NCI-H1417 treated with DMSO at 0.1 percent for 48 hours (cell line): ENCODE measurements at regions not wholly inside any gene's neighbourhood (a gene's known extent, or its start where the extent isn't known, plus 50 kb on each side); places are given as distances from the start of the nearest gene placed in this dataset.

Experiments used
- DNase-seq: peaks from one replicate; lab custom pipeline; 2025; lab: John Stamatoyannopoulos, UW

DNA sequence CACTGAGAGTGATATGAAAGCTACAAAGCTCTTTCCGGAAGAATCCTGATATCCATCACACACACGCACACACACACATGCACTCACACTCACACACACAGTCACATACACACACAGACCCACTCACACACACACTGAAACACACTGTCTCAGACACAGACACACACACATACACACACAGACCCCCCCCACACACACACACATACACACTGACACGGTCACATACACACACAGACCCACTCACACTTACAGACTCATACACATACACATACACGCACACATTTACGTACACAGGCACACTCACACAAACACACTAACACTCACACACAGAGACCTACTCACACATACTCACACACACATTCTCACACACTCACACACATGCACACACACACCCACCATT lies 58.6 kb downstream of the LIG4 start:
- DNase-seq = no peak

- peak; percentile 26 for DNase-seq
Measured at GRCh38 chr13:108155185-108156106, 59.9 kb downstream of the LIG4 start.

DNA sequence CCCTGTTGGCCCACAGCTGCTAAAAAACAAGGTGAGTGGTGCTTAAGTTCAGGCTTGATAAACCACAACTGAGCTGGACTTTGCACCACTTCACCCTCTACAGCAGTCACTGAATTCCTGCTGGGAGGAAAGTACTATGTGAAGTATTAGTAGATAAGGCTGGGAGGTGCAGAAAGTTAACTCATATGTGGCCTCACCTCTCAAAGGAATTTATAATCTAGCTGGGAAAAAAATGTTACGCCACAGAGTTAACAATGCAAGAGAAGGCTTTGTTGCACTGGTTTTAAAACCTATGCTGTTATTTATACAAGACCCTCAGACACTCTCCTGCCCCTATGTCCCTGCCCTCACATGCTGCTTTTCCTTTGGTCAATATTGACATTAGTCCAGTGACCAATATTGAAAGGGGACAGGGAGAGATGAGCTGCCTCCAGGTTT lies 60.9 kb downstream of the LIG4 start:
- DNase-seq = no peak

GRCh38 chr13:108146642-108147041 lies 68.7 kb downstream of the LIG4 start:
- DNase-seq = no peak

DNA sequence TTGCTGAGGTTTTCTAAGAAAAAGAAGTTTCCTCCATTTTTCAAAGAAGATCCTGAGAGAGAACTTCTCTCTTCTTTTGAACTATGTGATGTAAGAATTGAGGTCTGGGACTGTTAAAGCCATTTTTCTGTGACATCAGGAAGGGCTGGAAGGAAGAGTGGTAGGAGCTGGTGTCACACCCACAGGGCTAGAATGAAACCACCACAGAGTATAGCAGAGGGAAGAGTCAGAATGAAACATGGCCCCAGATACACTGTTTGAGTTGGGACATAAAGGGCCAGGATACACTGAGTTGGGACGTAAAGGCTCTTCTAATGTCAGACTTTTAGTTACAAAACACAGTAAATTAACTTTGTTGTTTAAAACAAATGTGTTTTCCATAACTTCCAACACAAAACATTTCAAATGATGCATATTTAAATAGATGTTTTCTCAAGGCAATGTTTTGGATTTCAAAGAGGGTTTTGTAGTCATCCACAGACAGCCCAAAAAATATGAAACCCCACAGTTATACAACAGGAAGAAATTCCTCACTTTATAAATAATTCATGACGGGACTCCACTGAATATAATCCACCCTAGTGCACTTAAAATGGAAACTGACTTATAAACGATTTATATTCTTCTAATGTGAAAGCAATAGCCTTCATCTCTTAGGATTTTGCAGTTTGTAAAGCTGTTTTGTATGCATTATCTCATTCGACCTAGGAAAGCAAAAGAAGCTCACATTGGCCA lies 72.5 kb downstream of the LIG4 start:
- no peak for DNase-seq

GRCh38 chr13:108137176-108137575 lies 78.2 kb downstream of the LIG4 start:
- no peak for DNase-seq

DNA sequence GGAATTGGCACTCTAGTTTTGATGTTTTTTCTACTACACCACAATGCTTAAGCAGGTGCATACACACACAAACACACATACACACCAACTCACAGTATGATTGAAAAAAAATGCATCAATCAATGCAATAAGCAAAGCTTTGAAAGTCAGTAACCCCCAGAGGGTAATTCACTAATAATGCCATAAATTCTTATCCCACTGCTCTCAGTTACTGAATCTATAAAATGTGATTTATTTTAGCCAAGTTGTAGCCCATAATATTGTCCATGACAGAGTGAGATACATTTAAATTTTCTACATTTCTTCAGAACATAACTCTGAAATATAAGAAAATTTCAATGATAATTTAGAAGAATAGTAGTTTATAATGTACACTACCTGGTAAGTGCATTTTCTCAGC lies 87.9 kb downstream of the LIG4 start:
- DNase-seq = no peak

DNA sequence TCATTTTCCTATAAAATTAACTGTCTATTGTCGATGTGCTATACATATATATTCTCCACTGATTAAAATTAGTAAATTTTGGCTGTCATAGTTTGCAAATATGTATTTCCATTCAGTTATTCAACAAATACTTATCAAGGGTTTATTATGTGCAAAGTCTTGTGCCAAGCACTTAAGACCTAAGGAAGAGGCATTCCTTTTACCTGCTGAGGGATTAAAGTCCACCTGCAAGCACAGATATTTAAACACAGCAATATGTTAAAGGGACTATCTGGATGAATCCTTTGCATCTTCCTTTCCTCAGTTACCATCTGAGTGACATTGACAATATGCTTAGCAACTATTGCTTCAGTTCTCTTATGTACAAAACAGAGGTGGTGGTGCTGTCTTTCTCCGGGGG lies 89.3 kb downstream of the LIG4 start:
- DNase-seq = no peak

DNA sequence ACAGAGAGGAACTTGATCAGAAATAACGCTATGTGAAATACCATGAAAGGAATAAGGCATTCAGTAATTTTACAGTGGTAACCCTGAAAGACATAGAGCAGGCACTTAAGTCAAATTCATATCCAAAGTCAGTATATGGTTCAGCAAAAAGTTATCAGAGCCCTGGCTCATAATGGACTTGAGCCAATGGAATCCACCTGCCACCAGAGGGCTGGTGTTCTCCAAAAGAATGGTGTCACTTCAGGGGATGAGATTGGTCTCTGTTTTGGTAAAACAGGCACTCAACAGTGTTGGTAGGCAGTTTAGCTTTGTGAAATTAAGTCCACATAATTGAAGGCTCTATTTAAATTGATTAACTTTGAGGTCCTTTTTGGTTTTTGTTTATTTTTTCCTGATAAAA lies 93.9 kb downstream of the LIG4 start:
- no peak for DNase-seq

DNA sequence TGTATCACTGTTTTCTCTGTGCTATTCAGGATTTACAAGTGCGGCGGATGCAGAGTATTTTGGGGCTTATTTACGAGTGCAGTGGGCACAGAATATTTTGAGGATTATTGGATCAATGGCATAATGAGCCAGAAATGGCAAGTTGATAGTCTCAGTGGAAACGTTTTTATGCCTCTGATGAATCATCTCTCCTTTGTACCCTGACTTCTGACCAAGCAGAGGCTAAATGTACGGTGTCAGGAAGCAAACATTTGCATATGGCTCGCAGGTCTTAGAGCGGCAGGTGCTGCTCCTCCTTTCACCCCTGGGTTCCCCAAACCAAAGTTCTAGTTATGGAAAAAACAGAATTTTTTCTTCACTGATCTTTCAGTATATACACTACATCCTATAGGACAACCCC lies 94.5 kb downstream of the LIG4 start:
- no peak for DNase-seq

DNA sequence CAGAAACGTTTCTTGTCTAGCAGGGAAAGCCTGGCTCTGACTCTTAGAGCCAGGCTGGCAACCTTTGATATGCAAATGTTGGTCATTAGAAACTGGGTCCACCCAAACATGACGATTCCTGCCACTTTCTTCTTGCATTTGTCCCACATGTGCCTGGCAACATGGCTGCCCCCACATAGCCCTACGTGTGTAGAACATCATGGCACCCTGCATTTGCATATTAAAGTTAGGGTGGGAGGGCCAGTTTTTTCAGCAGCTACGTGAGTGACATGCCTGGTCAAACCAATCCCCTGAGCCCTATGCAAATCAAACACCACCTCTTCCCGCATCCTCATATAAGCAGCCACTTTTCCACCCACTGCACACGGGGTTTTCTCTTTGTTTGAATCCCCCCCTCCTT lies 95.0 kb downstream of the LIG4 start:
- no peak for DNase-seq

GRCh38 chr13:108115738-108116137 lies 99.6 kb downstream of the LIG4 start:
- DNase-seq = no peak

GRCh38 chr13:108113407-108113806 lies 101.9 kb downstream of the LIG4 start:
- no peak for DNase-seq

DNA sequence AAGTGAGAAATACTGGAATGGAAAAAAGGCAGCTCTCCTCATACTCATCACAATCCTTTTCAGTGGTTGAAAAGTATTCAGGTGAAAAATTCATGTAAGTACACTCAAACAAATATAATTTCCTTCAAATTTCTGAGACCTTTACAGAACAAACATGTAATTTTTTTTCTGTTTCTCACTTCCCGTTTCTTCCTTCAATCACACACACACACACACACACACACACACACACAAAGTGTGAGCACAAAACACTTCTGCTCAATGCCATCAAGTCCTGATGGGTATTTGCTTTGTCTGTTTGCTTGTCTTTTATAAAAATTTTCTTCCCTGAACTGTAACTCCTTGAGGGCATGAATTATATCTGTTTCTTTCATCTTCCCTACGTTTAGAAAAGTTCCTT lies 110.6 kb downstream of the LIG4 start:
- no peak for DNase-seq

GRCh38 chr13:108102771-108103170 lies 112.6 kb downstream of the LIG4 start:
- no peak for DNase-seq

- no peak for DNase-seq
Measured at GRCh38 chr13:108096301-108096915, 118.9 kb downstream of the LIG4 start.

- DNase-seq = no peak
Measured at GRCh38 chr13:108095036-108095435, 120.3 kb downstream of the LIG4 start.

DNA sequence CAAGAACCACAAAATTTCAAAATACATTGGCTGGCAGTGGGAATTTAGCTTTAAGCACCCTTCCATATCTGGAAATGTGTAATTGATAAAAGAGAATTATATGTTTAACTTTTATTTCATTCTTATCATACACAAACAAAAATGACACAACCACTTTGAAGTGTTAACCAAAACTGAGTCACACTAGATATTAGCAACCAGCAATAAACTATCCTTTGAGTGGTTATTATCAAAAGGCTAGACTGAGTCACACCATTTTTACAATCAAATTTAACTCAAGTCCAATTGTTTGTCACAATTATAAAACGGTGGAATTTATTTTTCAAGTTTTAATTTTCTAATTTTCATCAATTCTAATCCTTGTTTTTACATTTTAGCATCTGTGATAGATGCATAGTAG lies 121.7 kb downstream of the LIG4 start:
- DNase-seq = no peak

DNA sequence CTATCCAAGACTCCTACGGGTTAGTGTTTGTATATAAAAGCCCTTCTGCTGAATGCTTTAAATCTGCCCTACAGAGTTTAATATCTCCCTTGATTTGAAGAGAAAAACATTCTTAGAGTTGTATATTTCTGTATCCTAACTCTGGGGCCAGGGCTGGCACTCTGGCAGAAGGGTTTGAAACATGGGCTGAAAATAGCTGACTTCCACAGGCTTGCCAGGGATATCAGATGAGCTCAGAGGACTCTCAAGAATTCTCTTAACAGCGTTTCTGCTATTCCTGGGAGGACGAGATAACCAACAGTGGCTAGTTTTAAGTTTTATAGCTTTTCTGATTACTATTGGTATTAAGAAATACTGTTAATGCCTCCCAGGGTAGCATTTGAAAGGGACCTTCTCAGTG lies 127.5 kb downstream of the LIG4 start:
- DNase-seq = no peak

- no peak for DNase-seq
Measured at GRCh38 chr13:108086678-108087077, 128.7 kb downstream of the LIG4 start.

- DNase-seq = no peak
Measured at GRCh38 chr13:108084840-108085239, 130.5 kb downstream of the LIG4 start.

DNA sequence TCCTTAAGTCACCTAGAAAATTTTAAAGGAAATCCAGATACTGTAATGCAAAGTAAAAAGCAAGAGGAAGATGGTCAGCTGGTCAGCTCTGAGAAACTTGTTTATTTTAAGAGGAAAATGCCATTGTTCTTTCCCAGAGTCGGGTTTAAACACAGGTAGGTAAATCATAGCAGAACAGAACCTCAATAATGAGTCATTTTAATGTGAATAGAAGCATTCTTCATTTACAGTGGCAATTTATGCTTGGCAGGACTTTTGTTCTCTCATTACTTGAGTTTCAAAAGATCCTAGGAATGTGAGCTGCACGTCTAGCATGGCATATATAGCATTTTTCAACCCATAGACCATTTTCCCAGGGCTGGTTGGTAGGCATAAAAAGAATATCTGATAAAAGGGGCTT lies 132.3 kb downstream of the LIG4 start:
- DNase-seq = no peak

GRCh38 chr13:108082481-108082880 lies 132.9 kb downstream of the LIG4 start:
- no peak for DNase-seq
